ENCODE measurements at regions not wholly inside any gene's neighbourhood (a gene's known extent, or its start where the extent isn't known, plus 50 kb on each side); places are given as distances from the start of the nearest gene placed in this dataset.
"Not testable (repeated sequence)": the region's sequence is repeated elsewhere in the genome, so short reads cannot be mapped to it uniquely, and the experiment has no call there.

- DNase-seq, result no peak
- Mint-ChIP-seq H3K4me3 (no peak overlapping the region), H3K9me3 (no peaks in the 10 kb centered on the region), H3K27me3 (peaks cover 4% of the 10 kb centered on the region), H3K4me1 (no peaks in the 10 kb centered on the region), H3K27ac (no peak overlapping the region), H3K36me3 (ENCODE audit: low read depth) (no peaks in the 10 kb centered on the region)
- POLR2A ChIA-PET, result no interaction called here
- CTCF ChIA-PET, result no interaction called here
Observed at GRCh38 chr10:25828475-25828874, 105.6 kb upstream of the MYO3A start.

- Mint-ChIP-seq H3K4me1 (no peaks in the 10 kb centered on the region), H3K4me3 (no peak overlapping the region), H3K27ac (no peak overlapping the region), H3K27me3 (peaks cover 4% of the 10 kb centered on the region), H3K36me3 (ENCODE audit: low read depth) (no peaks in the 10 kb centered on the region), H3K9me3 (peaks cover 3% of the 10 kb centered on the region)
- ChIA-PET POLR2A (no interaction called here), CTCF (no interaction called here)
- no peak for DNase-seq
Observed at GRCh38 chr10:25831080-25831479, 102.9 kb upstream of the MYO3A start.

GRCh38 chr10:25839683-25840082, 94.3 kb upstream of the MYO3A start:
- Mint-ChIP-seq H3K27ac (no peak overlapping the region), H3K36me3 (ENCODE audit: low read depth) (no peaks in the 10 kb centered on the region), H3K4me1 (no peaks in the 10 kb centered on the region), H3K27me3 (no peaks in the 10 kb centered on the region), H3K9me3 (peaks cover 3% of the 10 kb centered on the region), H3K4me3 (no peak overlapping the region)
- DNase-seq, result no peak
- ChIA-PET CTCF (no interaction called here), POLR2A (interaction anchor here (0.7 kb wide), 1 partner anchor 942 kb away, joined by 3 read pairs; no protein-coding TSS in a partner anchor)

- CTCF ChIA-PET; H3K4me3 Mint-ChIP-seq; H3K27ac Mint-ChIP-seq; DNase-seq; H3K9me3 Mint-ChIP-seq; H3K27me3 Mint-ChIP-seq; H3K4me1 Mint-ChIP-seq; POLR2A ChIA-PET; H3K36me3 Mint-ChIP-seq (ENCODE audit: low read depth): not testable (repeated sequence)
Observed at GRCh38 chr10:25840875-25841274, 93.2 kb upstream of the MYO3A start.

GRCh38 chr10:25842146-25842545, 91.9 kb upstream of the MYO3A start:
- Mint-ChIP-seq H3K36me3 (ENCODE audit: low read depth) (no peaks in the 10 kb centered on the region), H3K27ac (no peak overlapping the region), H3K4me1 (no peaks in the 10 kb centered on the region), H3K27me3 (no peaks in the 10 kb centered on the region), H3K4me3 (no peak overlapping the region), H3K9me3 (no peaks in the 10 kb centered on the region)
- CTCF ChIA-PET, result interaction anchor here (0.6 kb wide), 1 partner anchor 999 kb away, joined by 3 read pairs; no protein-coding TSS in a partner anchor
- no peak for DNase-seq
- POLR2A ChIA-PET, result no interaction called here

- CTCF ChIA-PET, result no interaction called here
- H3K27ac Mint-ChIP-seq, result no peak overlapping the region
- no peak overlapping the region for H3K4me3 Mint-ChIP-seq
- POLR2A ChIA-PET, result no interaction called here
- no peaks in the 10 kb centered on the region for H3K27me3 Mint-ChIP-seq
- no peak for DNase-seq
- H3K36me3 Mint-ChIP-seq (ENCODE audit: low read depth), result no peaks in the 10 kb centered on the region
- no peaks in the 10 kb centered on the region for H3K9me3 Mint-ChIP-seq
- no peaks in the 10 kb centered on the region for H3K4me1 Mint-ChIP-seq
Observed at GRCh38 chr10:25843551-25844170, 90.4 kb upstream of the MYO3A start.

- CTCF ChIA-PET, result interaction anchor here (0.5 kb wide), 1 partner anchor 15 kb away, joined by 3 read pairs; no protein-coding TSS in a partner anchor
- H3K9me3 Mint-ChIP-seq; H3K4me3 Mint-ChIP-seq; H3K27me3 Mint-ChIP-seq; H3K36me3 Mint-ChIP-seq (ENCODE audit: low read depth); H3K4me1 Mint-ChIP-seq; DNase-seq; POLR2A ChIA-PET; H3K27ac Mint-ChIP-seq: not testable (repeated sequence)
Observed at GRCh38 chr10:25844716-25845115, 89.3 kb upstream of the MYO3A start.

- H3K27me3 Mint-ChIP-seq, result peaks cover 1% of the 10 kb centered on the region
- no peak overlapping the region for H3K27ac Mint-ChIP-seq
- ChIA-PET POLR2A (no interaction called here), CTCF (no interaction called here)
- H3K4me1 Mint-ChIP-seq, result no peaks in the 10 kb centered on the region
- H3K9me3 Mint-ChIP-seq, result no peaks in the 10 kb centered on the region
- no peaks in the 10 kb centered on the region for H3K36me3 Mint-ChIP-seq (ENCODE audit: low read depth)
- H3K4me3 Mint-ChIP-seq, result no peak overlapping the region
- DNase-seq, result no peak
Observed at GRCh38 chr10:25849268-25849667, 84.8 kb upstream of the MYO3A start.

- ChIA-PET CTCF (no interaction called here), POLR2A (no interaction called here)
- Mint-ChIP-seq H3K4me3 (no peak overlapping the region), H3K36me3 (ENCODE audit: low read depth) (no peaks in the 10 kb centered on the region), H3K27me3 (peaks cover 1% of the 10 kb centered on the region), H3K4me1 (no peaks in the 10 kb centered on the region), H3K27ac (no peak overlapping the region), H3K9me3 (no peaks in the 10 kb centered on the region)
- DNase-seq, result no peak
Observed at GRCh38 chr10:25849988-25850387, 84.0 kb upstream of the MYO3A start.

- Mint-ChIP-seq H3K4me3 (no peak overlapping the region), H3K27me3 (peaks cover 1% of the 10 kb centered on the region), H3K36me3 (ENCODE audit: low read depth) (no peaks in the 10 kb centered on the region), H3K27ac (no peak overlapping the region), H3K9me3 (no peaks in the 10 kb centered on the region), H3K4me1 (no peaks in the 10 kb centered on the region)
- POLR2A ChIA-PET, result no interaction called here
- no peak for DNase-seq
- CTCF ChIA-PET, result no interaction called here
Observed at GRCh38 chr10:25851548-25851947, 82.5 kb upstream of the MYO3A start.

GRCh38 chr10:25852364-25852941, 81.6 kb upstream of the MYO3A start:
- H3K36me3 Mint-ChIP-seq (ENCODE audit: low read depth), result no peaks in the 10 kb centered on the region
- no peak overlapping the region for H3K4me3 Mint-ChIP-seq
- DNase-seq, result no peak
- ChIA-PET POLR2A (no interaction called here), CTCF (no interaction called here)
- no peaks in the 10 kb centered on the region for H3K4me1 Mint-ChIP-seq
- peaks cover 1% of the 10 kb centered on the region for H3K27me3 Mint-ChIP-seq
- no peaks in the 10 kb centered on the region for H3K9me3 Mint-ChIP-seq
- H3K27ac Mint-ChIP-seq, result no peak overlapping the region

- DNase-seq, result no peak
- POLR2A ChIA-PET, result no interaction called here
- CTCF ChIA-PET, result no interaction called here
Observed at GRCh38 chr10:25858076-25858475, 76.0 kb upstream of the MYO3A start.

GRCh38 chr10:25865267-25865666, 68.8 kb upstream of the MYO3A start:
- no peaks in the 10 kb centered on the region for H3K9me3 Mint-ChIP-seq
- H3K4me1 Mint-ChIP-seq, result no peaks in the 10 kb centered on the region
- ChIA-PET CTCF (no interaction called here), POLR2A (no interaction called here)
- no peak overlapping the region for H3K27ac Mint-ChIP-seq
- no peaks in the 10 kb centered on the region for H3K27me3 Mint-ChIP-seq
- H3K36me3 Mint-ChIP-seq (ENCODE audit: low read depth), result no peaks in the 10 kb centered on the region
- no peak for DNase-seq
- no peak overlapping the region for H3K4me3 Mint-ChIP-seq

More at GRCh38 chr10:25858076-25858475, 76.0 kb upstream of the MYO3A start:
- no peaks in the 10 kb centered on the region for H3K4me1 Mint-ChIP-seq
- no peak overlapping the region for H3K27ac Mint-ChIP-seq
- H3K27me3 Mint-ChIP-seq, result no peaks in the 10 kb centered on the region
- H3K4me3 Mint-ChIP-seq, result no peak overlapping the region
- H3K9me3 Mint-ChIP-seq, result no peaks in the 10 kb centered on the region
- H3K36me3 Mint-ChIP-seq (ENCODE audit: low read depth), result no peaks in the 10 kb centered on the region

- no peaks in the 10 kb centered on the region for H3K9me3 Mint-ChIP-seq
- H3K4me3 Mint-ChIP-seq, result no peak overlapping the region
- H3K36me3 Mint-ChIP-seq (ENCODE audit: low read depth), result no peaks in the 10 kb centered on the region
- POLR2A ChIA-PET, result no interaction called here
- H3K27me3 Mint-ChIP-seq, result no peaks in the 10 kb centered on the region
- H3K27ac Mint-ChIP-seq, result no peak overlapping the region
- no peak for DNase-seq
- CTCF ChIA-PET, result no interaction called here
- no peaks in the 10 kb centered on the region for H3K4me1 Mint-ChIP-seq
Observed at GRCh38 chr10:25867321-25867720, 66.7 kb upstream of the MYO3A start.
